Lower leg skin (tissue), 3 donors: ENCODE measurements at regions not wholly inside any gene's neighbourhood (a gene's known extent, or its start where the extent isn't known, plus 50 kb on each side); places are given as distances from the start of the nearest gene placed in this dataset.

Experiments used
- POLR2A ChIP-seq, 2 donors: fragments of 450-650 bp; IDR thresholded peaks; one replicate each; pipeline ENCODE4 v1.6.1; 2016 to 2017; ENCODE audit warnings: antibody characterized with exemption in 2 of 2, mild to moderate bottlenecking in 1 of 2, moderate library complexity in 1 of 2
- TF ChIP-seq, protein P1 (sequence below), 3 donors: fragments of 450-650 bp; IDR thresholded peaks; one replicate each; pipeline ENCODE4 v1.5.1; 2016; ENCODE audit warnings: antibody characterized with exemption in 3 of 3, mild to moderate bottlenecking in 3 of 3, moderate library complexity in 2 of 3

DNA sequence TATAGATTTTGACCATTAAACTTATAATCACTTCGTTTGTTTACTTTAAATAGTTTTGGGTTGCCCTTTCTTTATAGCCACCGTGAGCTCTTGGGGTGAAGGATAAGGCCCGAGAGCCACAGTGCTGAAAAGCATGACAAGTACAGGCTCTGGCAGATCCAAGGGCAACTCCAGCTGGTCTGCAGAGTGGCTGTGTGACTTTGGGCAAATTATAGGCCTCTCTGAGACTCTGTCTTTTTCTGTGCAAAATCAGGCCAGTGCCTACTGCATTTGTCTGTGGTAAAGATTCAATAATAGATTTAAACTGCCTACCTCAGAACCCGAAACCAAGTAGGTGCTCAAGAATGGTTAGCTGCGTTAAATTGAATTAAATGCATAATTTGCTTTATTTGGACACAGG lies 511.3 kb downstream of the QKI start:
- TF ChIP-seq, protein P1, sequence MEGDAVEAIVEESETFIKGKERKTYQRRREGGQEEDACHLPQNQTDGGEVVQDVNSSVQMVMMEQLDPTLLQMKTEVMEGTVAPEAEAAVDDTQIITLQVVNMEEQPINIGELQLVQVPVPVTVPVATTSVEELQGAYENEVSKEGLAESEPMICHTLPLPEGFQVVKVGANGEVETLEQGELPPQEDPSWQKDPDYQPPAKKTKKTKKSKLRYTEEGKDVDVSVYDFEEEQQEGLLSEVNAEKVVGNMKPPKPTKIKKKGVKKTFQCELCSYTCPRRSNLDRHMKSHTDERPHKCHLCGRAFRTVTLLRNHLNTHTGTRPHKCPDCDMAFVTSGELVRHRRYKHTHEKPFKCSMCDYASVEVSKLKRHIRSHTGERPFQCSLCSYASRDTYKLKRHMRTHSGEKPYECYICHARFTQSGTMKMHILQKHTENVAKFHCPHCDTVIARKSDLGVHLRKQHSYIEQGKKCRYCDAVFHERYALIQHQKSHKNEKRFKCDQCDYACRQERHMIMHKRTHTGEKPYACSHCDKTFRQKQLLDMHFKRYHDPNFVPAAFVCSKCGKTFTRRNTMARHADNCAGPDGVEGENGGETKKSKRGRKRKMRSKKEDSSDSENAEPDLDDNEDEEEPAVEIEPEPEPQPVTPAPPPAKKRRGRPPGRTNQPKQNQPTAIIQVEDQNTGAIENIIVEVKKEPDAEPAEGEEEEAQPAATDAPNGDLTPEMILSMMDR (IDR thresholded peaks at IDR 0.05): no peak
- no peak for TF ChIP-seq POLR2A (IDR thresholded peaks at IDR 0.05)
